ENCODE measurements at regions not wholly inside any gene's neighbourhood (a gene's known extent, or its start where the extent isn't known, plus 50 kb on each side); places are given as distances from the start of the nearest gene placed in this dataset.

DNA sequence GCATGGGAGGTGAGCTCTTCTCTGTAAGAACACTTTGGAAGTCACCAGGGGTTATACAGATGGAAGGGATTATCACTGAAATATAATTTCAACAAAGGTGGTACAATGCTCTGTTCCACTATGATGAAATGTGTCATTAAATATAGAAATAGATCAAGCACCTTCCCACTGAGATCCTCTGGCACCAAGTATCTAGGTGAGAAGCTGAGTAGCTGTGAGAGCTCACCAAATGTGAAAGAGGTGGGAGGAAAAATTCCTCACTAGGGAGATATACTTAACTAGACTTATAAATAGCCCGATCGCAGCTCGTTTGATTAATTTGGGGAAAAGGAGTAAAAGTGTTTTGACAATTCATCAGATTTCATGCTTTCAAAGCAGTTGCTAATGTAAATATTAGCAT lies 247.6 kb downstream of the SMAD2 start:
- Histone ChIP-seq H3K36me3 (no peaks in the 10 kb centered on the region), H3K27me3 (no peaks in the 10 kb centered on the region), H3K4me3 (ENCODE audit: low read depth, low read length) (no peak overlapping the region), H3K4me1 (no peaks in the 10 kb centered on the region), H3K9me3 (no peaks in the 10 kb centered on the region)
- TF ChIP-seq CTCF (IDR thresholded peaks at IDR 0.05; ENCODE audit: low read depth, low read length), result no peak
- no peak for DNase-seq

- Histone ChIP-seq H3K4me1 (no peaks in the 10 kb centered on the region), H3K9me3 (no peaks in the 10 kb centered on the region), H3K27me3 (no peaks in the 10 kb centered on the region), H3K4me3 (ENCODE audit: low read depth, low read length) (no peak overlapping the region), H3K36me3 (no peaks in the 10 kb centered on the region)
- no peak for DNase-seq
- no peak for TF ChIP-seq CTCF (IDR thresholded peaks at IDR 0.05; ENCODE audit: low read depth, low read length)
These were observed 250.0 kb downstream of the SMAD2 start for GRCh38 chr18:47680488-47680887.

DNA sequence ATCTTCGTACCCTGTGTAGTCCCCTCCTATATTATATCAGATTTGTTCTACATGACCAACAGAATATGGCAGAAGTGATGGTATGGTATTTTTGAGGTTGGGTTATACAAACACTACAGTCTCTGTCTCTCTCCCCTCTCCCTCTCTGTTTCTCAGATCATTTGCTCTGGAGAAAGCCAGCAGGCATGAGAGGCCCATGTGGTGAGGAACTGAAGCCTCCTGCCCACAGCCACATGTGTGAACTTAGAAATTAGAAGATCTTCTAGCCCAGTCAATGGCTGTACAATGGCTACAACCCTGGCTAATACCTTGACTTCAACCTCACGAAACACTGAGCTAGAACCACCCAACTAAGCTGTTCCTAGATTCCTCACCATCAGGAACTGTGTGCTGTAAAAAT lies 250.6 kb downstream of the SMAD2 start:
- H3K9me3 ChIP-seq, result no peaks in the 10 kb centered on the region
- DNase-seq, result no peak
- no peaks in the 10 kb centered on the region for H3K4me1 ChIP-seq
- no peak overlapping the region for H3K4me3 ChIP-seq (ENCODE audit: low read depth, low read length)
- H3K36me3 ChIP-seq, result no peaks in the 10 kb centered on the region
- no peaks in the 10 kb centered on the region for H3K27me3 ChIP-seq
- no peak for TF ChIP-seq CTCF (IDR thresholded peaks at IDR 0.05; ENCODE audit: low read depth, low read length)

DNA sequence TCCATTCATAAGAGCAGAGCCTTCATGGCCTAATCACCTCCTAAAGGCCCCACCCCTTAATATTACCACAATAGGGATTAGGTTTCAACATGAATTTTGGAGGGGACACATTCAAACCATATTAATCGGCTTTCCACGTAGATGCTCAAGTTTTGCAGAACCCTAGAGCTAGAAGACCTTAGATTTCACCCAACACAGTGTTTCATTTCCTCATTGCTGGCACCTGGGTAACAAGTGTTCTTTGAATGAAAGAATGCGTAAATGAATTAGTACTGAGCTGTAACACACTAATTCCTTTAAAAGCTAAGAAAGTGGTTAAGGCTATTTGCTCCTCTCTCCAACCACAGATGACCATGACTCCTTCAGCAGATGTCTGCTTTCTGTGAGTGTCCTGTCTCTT lies 252.5 kb downstream of the SMAD2 start:
- Histone ChIP-seq H3K4me3 (ENCODE audit: low read depth, low read length) (no peak overlapping the region), H3K9me3 (no peaks in the 10 kb centered on the region), H3K4me1 (no peaks in the 10 kb centered on the region), H3K27me3 (no peaks in the 10 kb centered on the region), H3K36me3 (no peaks in the 10 kb centered on the region)
- no peak for DNase-seq
- no peak for TF ChIP-seq CTCF (IDR thresholded peaks at IDR 0.05; ENCODE audit: low read depth, low read length)

DNA sequence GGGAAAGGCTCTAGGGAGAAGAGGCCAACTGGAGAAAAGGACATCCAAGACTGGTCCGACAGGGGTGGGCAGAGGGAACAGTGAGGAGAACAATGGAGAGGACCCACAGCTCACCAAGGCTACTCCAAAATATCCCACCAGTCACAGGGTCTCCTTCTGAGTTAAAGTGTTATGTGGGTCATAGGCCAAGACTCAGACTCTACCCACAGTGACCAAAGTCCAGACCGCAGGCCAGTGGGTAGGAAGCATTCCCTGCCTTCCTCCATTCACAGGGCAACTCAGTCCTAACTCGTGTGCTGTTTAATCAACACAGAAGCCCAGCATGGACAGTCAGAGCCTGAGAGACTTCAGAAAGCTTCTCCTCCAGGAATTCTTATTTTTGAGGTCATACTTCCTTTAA lies 260.6 kb downstream of the SMAD2 start:
- no peak for DNase-seq
- Histone ChIP-seq H3K4me3 (ENCODE audit: low read depth, low read length) (no peak overlapping the region), H3K9me3 (no peaks in the 10 kb centered on the region), H3K27me3 (no peaks in the 10 kb centered on the region), H3K4me1 (no peaks in the 10 kb centered on the region), H3K36me3 (no peaks in the 10 kb centered on the region)
- TF ChIP-seq CTCF (IDR thresholded peaks at IDR 0.05; ENCODE audit: low read depth, low read length), result no peak

DNA sequence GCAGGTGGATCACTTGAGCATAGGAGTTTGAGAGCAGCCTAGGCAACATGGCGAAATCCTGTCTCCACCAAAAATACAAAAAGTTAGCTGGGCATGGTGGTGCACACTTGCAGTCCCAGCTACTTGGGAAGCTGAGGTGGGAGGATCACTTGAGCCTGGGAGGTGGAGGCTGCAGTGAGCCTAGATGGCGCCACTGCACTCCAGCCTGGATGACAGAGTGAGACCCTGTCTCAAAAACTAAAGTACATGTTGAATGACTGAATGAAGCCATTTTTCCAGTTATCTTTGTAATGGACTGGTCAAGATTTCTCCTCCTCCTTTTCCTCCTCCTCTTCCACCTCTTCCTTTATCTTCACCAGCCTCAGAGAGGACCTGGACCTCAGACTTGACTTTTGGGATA lies 272.0 kb downstream of the SMAD2 start:
- H3K4me3 ChIP-seq (ENCODE audit: low read depth, low read length), result no peak overlapping the region
- no peaks in the 10 kb centered on the region for H3K36me3 ChIP-seq
- no peak for TF ChIP-seq CTCF (IDR thresholded peaks at IDR 0.05; ENCODE audit: low read depth, low read length)
- DNase-seq, result no peak
- no peaks in the 10 kb centered on the region for H3K4me1 ChIP-seq
- no peaks in the 10 kb centered on the region for H3K27me3 ChIP-seq
- no peaks in the 10 kb centered on the region for H3K9me3 ChIP-seq
